ENCODE measurements at regions not wholly inside any gene's neighbourhood (a gene's known extent, or its start where the extent isn't known, plus 50 kb on each side); places are given as distances from the start of the nearest gene placed in this dataset.

- TF ChIP-seq CTCF (IDR thresholded peaks at IDR 0.05; ENCODE audit: control insufficient read depth, extremely low read depth, insufficient read depth) = no peak
- H3K4me3 ChIP-seq (ENCODE audit: low read depth, low read length) = no peak overlapping the region
- no peak for DNase-seq (ENCODE audit: low read depth)
Measured at GRCh38 chr4:170248576-170248975, 158.8 kb upstream of the AADAT start.

GRCh38 chr4:170248029-170248428, 158.3 kb upstream of the AADAT start:
- DNase-seq (ENCODE audit: low read depth) = no peak
- H3K4me3 ChIP-seq (ENCODE audit: low read depth, low read length) = no peak overlapping the region
- no peak for TF ChIP-seq CTCF (IDR thresholded peaks at IDR 0.05; ENCODE audit: control insufficient read depth, extremely low read depth, insufficient read depth)

GRCh38 chr4:170247596-170247995, 157.8 kb upstream of the AADAT start:
- no peak for DNase-seq (ENCODE audit: low read depth)
- no peak for TF ChIP-seq CTCF (IDR thresholded peaks at IDR 0.05; ENCODE audit: control insufficient read depth, extremely low read depth, insufficient read depth)
- no peak overlapping the region for H3K4me3 ChIP-seq (ENCODE audit: low read depth, low read length)

GRCh38 chr4:170243662-170244288, 154.0 kb upstream of the AADAT start:
- TF ChIP-seq CTCF (IDR thresholded peaks at IDR 0.05; ENCODE audit: control insufficient read depth, extremely low read depth, insufficient read depth) = no peak
- no peak overlapping the region for H3K4me3 ChIP-seq (ENCODE audit: low read depth, low read length)
- no peak for DNase-seq (ENCODE audit: low read depth)

GRCh38 chr4:170242471-170242870, 152.7 kb upstream of the AADAT start:
- TF ChIP-seq CTCF (IDR thresholded peaks at IDR 0.05; ENCODE audit: control insufficient read depth, extremely low read depth, insufficient read depth) = no peak
- H3K4me3 ChIP-seq (ENCODE audit: low read depth, low read length) = no peak overlapping the region
- no peak for DNase-seq (ENCODE audit: low read depth)

- no peak for TF ChIP-seq CTCF (IDR thresholded peaks at IDR 0.05; ENCODE audit: control insufficient read depth, extremely low read depth, insufficient read depth)
- H3K4me3 ChIP-seq (ENCODE audit: low read depth, low read length) = no peak overlapping the region
- DNase-seq (ENCODE audit: low read depth) = no peak
Measured at GRCh38 chr4:170234800-170235199, 145.0 kb upstream of the AADAT start.

- no peak for DNase-seq (ENCODE audit: low read depth)
- no peak for TF ChIP-seq CTCF (IDR thresholded peaks at IDR 0.05; ENCODE audit: control insufficient read depth, extremely low read depth, insufficient read depth)
- H3K4me3 ChIP-seq (ENCODE audit: low read depth, low read length) = no peak overlapping the region
Measured at GRCh38 chr4:170231377-170231776, 141.6 kb upstream of the AADAT start.

Data from LNCaP clone FGC (cell line).